Muscle of back (tissue), 3 donors: ENCODE measurements at regions not wholly inside any gene's neighbourhood (a gene's known extent, or its start where the extent isn't known, plus 50 kb on each side); places are given as distances from the start of the nearest gene placed in this dataset.
"Not testable (repeated sequence)": the region's sequence is repeated elsewhere in the genome, so short reads cannot be mapped to it uniquely, and the experiment has no call there.

ENCODE experiments used
- DNase-seq, 3 donors: peaks; one replicate each; pipeline versions ENCODE4 v3.0.0 to v3.0.0-alpha.2; 2013

- DNase-seq = no peak
These were observed 253.5 kb downstream of the GJA1 start for GRCh38 chr6:121688974-121689373.

GRCh38 chr6:121691126-121691551, 255.7 kb downstream of the GJA1 start:
- peak in 1 of 3 donors; percentile 59 for DNase-seq

- peak in 1 of 3 donors; percentile 17 for DNase-seq
These were observed 258.9 kb downstream of the GJA1 start for GRCh38 chr6:121694389-121694788.

- peak; percentile 38 to 66 (median 65) for DNase-seq
These were observed 259.4 kb downstream of the GJA1 start for GRCh38 chr6:121694801-121695251.

- no peak for DNase-seq
These were observed 259.9 kb downstream of the GJA1 start for GRCh38 chr6:121695329-121695728.

GRCh38 chr6:121697921-121698320, 262.5 kb downstream of the GJA1 start:
- no peak for DNase-seq

GRCh38 chr6:121698617-121699016, 263.2 kb downstream of the GJA1 start:
- no peak for DNase-seq

- not testable (repeated sequence) for DNase-seq
These were observed 267.7 kb downstream of the GJA1 start for GRCh38 chr6:121703129-121703528.

- DNase-seq = peak in 2 of 3 donors; percentile 47 to 56
These were observed 276.0 kb downstream of the GJA1 start for GRCh38 chr6:121711472-121711871.

GRCh38 chr6:121717686-121718085, 282.2 kb downstream of the GJA1 start:
- DNase-seq = no peak

- not testable (repeated sequence) for DNase-seq
These were observed 285.4 kb downstream of the GJA1 start for GRCh38 chr6:121720867-121721266.

GRCh38 chr6:121723623-121724022, 288.2 kb downstream of the GJA1 start:
- DNase-seq = no peak

- DNase-seq = no peak
These were observed 289.1 kb downstream of the GJA1 start for GRCh38 chr6:121724576-121724975.

GRCh38 chr6:121726596-121726995, 291.1 kb downstream of the GJA1 start:
- peak in 1 of 3 donors; percentile 2 for DNase-seq

- DNase-seq = no peak
These were observed 295.2 kb downstream of the GJA1 start for GRCh38 chr6:121730616-121731015.

- DNase-seq = no peak
These were observed 295.9 kb downstream of the GJA1 start for GRCh38 chr6:121731381-121731780.

- no peak for DNase-seq
These were observed 297.2 kb downstream of the GJA1 start for GRCh38 chr6:121732641-121733040.

- DNase-seq = no peak
These were observed 297.8 kb downstream of the GJA1 start for GRCh38 chr6:121733234-121733633.

GRCh38 chr6:121740188-121740587, 304.7 kb downstream of the GJA1 start:
- not testable (repeated sequence) for DNase-seq

GRCh38 chr6:121743691-121744090, 308.2 kb downstream of the GJA1 start:
- DNase-seq = no peak

GRCh38 chr6:121748376-121748775, 312.9 kb downstream of the GJA1 start:
- DNase-seq = no peak

- no peak for DNase-seq
These were observed 313.4 kb downstream of the GJA1 start for GRCh38 chr6:121748850-121749249.

GRCh38 chr6:121755485-121755884, 320.0 kb downstream of the GJA1 start:
- peak in 1 of 3 donors; percentile 58 for DNase-seq

- DNase-seq = no peak
These were observed 321.2 kb downstream of the GJA1 start for GRCh38 chr6:121756666-121757065.

GRCh38 chr6:121759370-121759769, 323.9 kb downstream of the GJA1 start:
- DNase-seq = no peak
